ENCODE measurements at regions not wholly inside any gene's neighbourhood (a gene's known extent, or its start where the extent isn't known, plus 50 kb on each side); places are given as distances from the start of the nearest gene placed in this dataset.

GRCh38 chr9:17905781-17906175 lies 326.9 kb downstream of the SH3GL2 start:
- H4K20me1 ChIP-seq (ENCODE audit: low read depth, low read length), result no peaks in the 10 kb centered on the region
- H3K9me2 ChIP-seq (replicated peaks; ENCODE audit: insufficient read depth, low read length), result no peaks in the 10 kb centered on the region
- H2AFZ ChIP-seq (ENCODE audit: low read depth, low read length, severe bottlenecking), result no peak overlapping the region
- H3F3A ChIP-seq (ENCODE audit: insufficient read depth), result no peaks in the 10 kb centered on the region
- H3K4me2 ChIP-seq (ENCODE audit: low read depth, low read length, poor library complexity, severe bottlenecking), result no peak overlapping the region
- no peaks in the 10 kb centered on the region for H3K27me3 ChIP-seq (ENCODE audit: low read length)
- H3K9me3 ChIP-seq (ENCODE audit: insufficient read depth, low read length), result no peaks in the 10 kb centered on the region
- H3K36me3 ChIP-seq (ENCODE audit: low read length), result no peaks in the 10 kb centered on the region
- H3K4me3 ChIP-seq (ENCODE audit: insufficient read depth, low read length, poor library complexity, severe bottlenecking), result no peak overlapping the region
- H3K9ac ChIP-seq (ENCODE audit: low read length), result no peak overlapping the region
- no peak overlapping the region for H3K27ac ChIP-seq (ENCODE audit: low read depth, low read length)
- TF ChIP-seq EZH2phosphoT487 (conservative IDR thresholded peaks at IDR 0.05; ENCODE audit: low read length) (no peak), CTCF (IDR thresholded peaks at IDR 0.05; ENCODE audit: insufficient read depth, low read length, poor library complexity, severe bottlenecking) (no peak)
- no peaks in the 10 kb centered on the region for H3K79me2 ChIP-seq (ENCODE audit: insufficient read depth, low read length)

- no peaks in the 10 kb centered on the region for H3K9me2 ChIP-seq (replicated peaks; ENCODE audit: insufficient read depth, low read length)
- no peak overlapping the region for H2AFZ ChIP-seq (ENCODE audit: low read depth, low read length, severe bottlenecking)
- H3K4me2 ChIP-seq (ENCODE audit: low read depth, low read length, poor library complexity, severe bottlenecking), result no peak overlapping the region
- H3F3A ChIP-seq (ENCODE audit: insufficient read depth), result no peaks in the 10 kb centered on the region
- no peaks in the 10 kb centered on the region for H3K9me3 ChIP-seq (ENCODE audit: insufficient read depth, low read length)
- no peaks in the 10 kb centered on the region for H3K79me2 ChIP-seq (ENCODE audit: insufficient read depth, low read length)
- H3K27ac ChIP-seq (ENCODE audit: low read depth, low read length), result no peak overlapping the region
- no peaks in the 10 kb centered on the region for H3K36me3 ChIP-seq (ENCODE audit: low read length)
- TF ChIP-seq EZH2phosphoT487 (conservative IDR thresholded peaks at IDR 0.05; ENCODE audit: low read length) (no peak), CTCF (IDR thresholded peaks at IDR 0.05; ENCODE audit: insufficient read depth, low read length, poor library complexity, severe bottlenecking) (no peak)
- no peak overlapping the region for H3K9ac ChIP-seq (ENCODE audit: low read length)
- H3K27me3 ChIP-seq (ENCODE audit: low read length), result no peaks in the 10 kb centered on the region
- H3K4me3 ChIP-seq (ENCODE audit: insufficient read depth, low read length, poor library complexity, severe bottlenecking), result no peak overlapping the region
- no peaks in the 10 kb centered on the region for H4K20me1 ChIP-seq (ENCODE audit: low read depth, low read length)
Measured at GRCh38 chr9:17906176-17906840, 327.4 kb downstream of the SH3GL2 start.

GRCh38 chr9:17906841-17907778 lies 328.2 kb downstream of the SH3GL2 start:
- TF ChIP-seq EZH2phosphoT487 (conservative IDR thresholded peaks at IDR 0.05; ENCODE audit: low read length), result no peak
- no peak for TF ChIP-seq CTCF (IDR thresholded peaks at IDR 0.05; ENCODE audit: insufficient read depth, low read length, poor library complexity, severe bottlenecking)

More at GRCh38 chr9:17906841-17907778, 328.2 kb downstream of the SH3GL2 start:
- Histone ChIP-seq H3K79me2 (ENCODE audit: insufficient read depth, low read length) (no peaks in the 10 kb centered on the region), H3K9me3 (ENCODE audit: insufficient read depth, low read length) (no peaks in the 10 kb centered on the region), H3K4me2 (ENCODE audit: low read depth, low read length, poor library complexity, severe bottlenecking) (no peak overlapping the region), H3K9ac (ENCODE audit: low read length) (no peak overlapping the region), H2AFZ (ENCODE audit: low read depth, low read length, severe bottlenecking) (no peak overlapping the region), H3K9me2 (replicated peaks; ENCODE audit: insufficient read depth, low read length) (no peaks in the 10 kb centered on the region), H3K27ac (ENCODE audit: low read depth, low read length) (no peak overlapping the region), H3K27me3 (ENCODE audit: low read length) (no peaks in the 10 kb centered on the region), H4K20me1 (ENCODE audit: low read depth, low read length) (no peaks in the 10 kb centered on the region), H3F3A (ENCODE audit: insufficient read depth) (no peaks in the 10 kb centered on the region), H3K4me3 (ENCODE audit: insufficient read depth, low read length, poor library complexity, severe bottlenecking) (no peak overlapping the region), H3K36me3 (ENCODE audit: low read length) (no peaks in the 10 kb centered on the region)

Measured in SU-DHL-6 (cell line).